OCI-LY3 (cell line): ENCODE measurements at regions not wholly inside any gene's neighbourhood (a gene's known extent, or its start where the extent isn't known, plus 50 kb on each side); places are given as distances from the start of the nearest gene placed in this dataset.
"Not testable (repeated sequence)": the region's sequence is repeated elsewhere in the genome, so short reads cannot be mapped to it uniquely, and the experiment has no call there.

Experiments
- CTCF ChIP-seq: fragments of 200-600, 300-600 bp; sonication (generic); IDR thresholded peaks from 2 replicates; pipeline ENCODE4 v1.5.1; 2014; ENCODE audit warnings: antibody characterized with exemption, low read length, low read depth
- EZH2phosphoT487 ChIP-seq: fragments of 200-600 bp; shearing (Covaris generic); IDR thresholded peaks from 2 replicates; pipeline ENCODE4 v1.6.1; 2018; ENCODE audit warnings: antibody characterized with exemption, mixed run types, low read depth

- TF ChIP-seq CTCF, EZH2phosphoT487: not testable (repeated sequence)
Observed at GRCh38 chr4:14358544-14359160, 643.6 kb upstream of the CPEB2 start.
